ENCODE measurements at regions not wholly inside any gene's neighbourhood (a gene's known extent, or its start where the extent isn't known, plus 50 kb on each side); places are given as distances from the start of the nearest gene placed in this dataset.

- ChIA-PET POLR2A (no interaction called here), CTCF (no interaction called here)
- dilution Hi-C loops (cut with MboI; ENCODE audit: extremely low pct_ligation_motif_present, low sequenced_read_pairs) (no loop called here), intact Hi-C loops (cut with micrococcal nuclease) (no loop called here)
- Histone ChIP-seq H3K4me2 (ENCODE audit: insufficient read depth, low read length) (no peak overlapping the region), H3K4me3 (replicated peaks in 1 of 3; ENCODE audit: insufficient read depth in 1 of 3, low read depth in 1 of 3, low read length in 3 of 3) (no peak overlapping the region), H3K27ac (ENCODE audit: insufficient read depth, low read depth, low read length) (no peak overlapping the region), H3K9me1 (replicated peaks; ENCODE audit: control insufficient read depth, extremely low read depth, insufficient read depth, low read length) (no peaks in the 10 kb centered on the region), H3K4me1 (ENCODE audit: control insufficient read depth, extremely low read depth, insufficient read depth, low read length) (no peaks in the 10 kb centered on the region), H4K20me1 (replicated peaks; ENCODE audit: control insufficient read depth, extremely low read depth, insufficient read depth, low read length) (no peaks in the 10 kb centered on the region), H3K79me2 (ENCODE audit: control insufficient read depth, insufficient read depth, low read length) (no peaks in the 10 kb centered on the region), H3K36me3 (ENCODE audit: control insufficient read depth in 2 of 2, extremely low read depth in 1 of 2, insufficient read depth in 2 of 2, low read length in 2 of 2) (no peaks in the 10 kb centered on the region), H2AFZ (ENCODE audit: low read depth, low read length) (no peak overlapping the region), H3K9me3 (replicated peaks; ENCODE audit: control insufficient read depth, insufficient read depth, low read length) (peaks cover 1% of the 10 kb centered on the region), H3K9ac (replicated peaks; ENCODE audit: extremely low read depth, insufficient read depth, low read length) (no peak overlapping the region), H3K27me3 (ENCODE audit: control insufficient read depth in 2 of 2, insufficient read depth in 2 of 2, low read length in 2 of 2) (no peaks in the 10 kb centered on the region)
- DNase-seq (ENCODE audit: low read depth, low spot score) (no peak), FAIRE-seq (no peak)
- no TSS peak for BruUV-seq (replicated peaks)
- TF ChIP-seq GATA2 (IDR thresholded peaks at IDR 0.05; ENCODE audit: insufficient read depth, insufficient read length, low read depth, low read length): no peak
- TF ChIP-seq MAX (IDR thresholded peaks at IDR 0.05; ENCODE audit: insufficient read depth, insufficient read length): no peak
- TF ChIP-seq POLR2AphosphoS5 (IDR thresholded peaks at IDR 0.05; ENCODE audit: insufficient read depth, low read depth, low read length): no peak
- TF ChIP-seq MYC (IDR thresholded peaks at IDR 0.05; ENCODE audit: low read depth, low read length): no peak
- TF ChIP-seq JUN (IDR thresholded peaks at IDR 0.05; ENCODE audit: borderline replicate concordance, insufficient read depth, insufficient read length, low read depth): no peak
- TF ChIP-seq CTCF (IDR thresholded peaks at IDR 0.05; ENCODE audit: extremely low read depth in 1 of 2, insufficient read depth in 1 of 2, low read depth in 1 of 2, low read length in 2 of 2): no peak
- no peak for TF ChIP-seq POLR2A (IDR thresholded peaks at IDR 0.05; ENCODE audit: low read depth, low read length)
Observed at GRCh38 chr2:193024791-193025190, 830.1 kb upstream of the TMEFF2 start.

- TF ChIP-seq POLR2AphosphoS5 (IDR thresholded peaks at IDR 0.05; ENCODE audit: insufficient read depth, low read depth, low read length) (no peak), FOS (IDR thresholded peaks at IDR 0.05; ENCODE audit: borderline replicate concordance, insufficient read depth, low read length) (no peak), GATA2 (IDR thresholded peaks at IDR 0.05; ENCODE audit: insufficient read depth, insufficient read length, low read depth, low read length) (no peak), MYC (IDR thresholded peaks at IDR 0.05; ENCODE audit: low read depth, low read length) (no peak), POLR2A (IDR thresholded peaks at IDR 0.05; ENCODE audit: low read depth, low read length) (no peak), EZH2 (IDR thresholded peaks at IDR 0.05; ENCODE audit: borderline replicate concordance, low read depth, low read length, severe bottlenecking) (no peak), MAX (IDR thresholded peaks at IDR 0.05; ENCODE audit: insufficient read depth, insufficient read length) (no peak), JUN (IDR thresholded peaks at IDR 0.05; ENCODE audit: borderline replicate concordance, insufficient read depth, insufficient read length, low read depth) (no peak), CTCF (IDR thresholded peaks at IDR 0.05; ENCODE audit: extremely low read depth in 1 of 2, insufficient read depth in 1 of 2, low read depth in 1 of 2, low read length in 2 of 2) (no peak)
- Histone ChIP-seq H3K4me2 (ENCODE audit: insufficient read depth, low read length) (no peak overlapping the region), H3K9ac (replicated peaks; ENCODE audit: extremely low read depth, insufficient read depth, low read length) (no peak overlapping the region), H3K9me3 (replicated peaks; ENCODE audit: control insufficient read depth, insufficient read depth, low read length) (peaks cover 5% of the 10 kb centered on the region), H3K27me3 (ENCODE audit: control insufficient read depth in 2 of 2, insufficient read depth in 2 of 2, low read length in 2 of 2) (no peaks in the 10 kb centered on the region), H3K27ac (ENCODE audit: insufficient read depth, low read depth, low read length) (no peak overlapping the region), H3K4me3 (replicated peaks in 1 of 3; ENCODE audit: insufficient read depth in 1 of 3, low read depth in 1 of 3, low read length in 3 of 3) (no peak overlapping the region), H4K20me1 (replicated peaks; ENCODE audit: control insufficient read depth, extremely low read depth, insufficient read depth, low read length) (no peaks in the 10 kb centered on the region), H3K4me1 (ENCODE audit: control insufficient read depth, extremely low read depth, insufficient read depth, low read length) (no peaks in the 10 kb centered on the region), H3K79me2 (ENCODE audit: control insufficient read depth, insufficient read depth, low read length) (no peaks in the 10 kb centered on the region), H3K9me1 (replicated peaks; ENCODE audit: control insufficient read depth, extremely low read depth, insufficient read depth, low read length) (no peaks in the 10 kb centered on the region), H3K36me3 (ENCODE audit: control insufficient read depth in 2 of 2, extremely low read depth in 1 of 2, insufficient read depth in 2 of 2, low read length in 2 of 2) (no peaks in the 10 kb centered on the region), H2AFZ (ENCODE audit: low read depth, low read length) (no peak overlapping the region)
- no peak for DNase-seq (ENCODE audit: low read depth, low spot score)
- CTCF ChIA-PET: no interaction called here
- dilution Hi-C loops (cut with MboI; ENCODE audit: extremely low pct_ligation_motif_present, low sequenced_read_pairs) (no loop called here), intact Hi-C loops (cut with micrococcal nuclease) (no loop called here)
- POLR2A ChIA-PET: no interaction called here
- no peak for FAIRE-seq
- BruUV-seq (replicated peaks): no TSS peak
Observed at GRCh38 chr2:193011870-193012269, 817.1 kb upstream of the TMEFF2 start.

Measured in endothelial cell of umbilical vein (primary cell).